ENCODE measurements at regions not wholly inside any gene's neighbourhood (a gene's known extent, or its start where the extent isn't known, plus 50 kb on each side); places are given as distances from the start of the nearest gene placed in this dataset.

DNA sequence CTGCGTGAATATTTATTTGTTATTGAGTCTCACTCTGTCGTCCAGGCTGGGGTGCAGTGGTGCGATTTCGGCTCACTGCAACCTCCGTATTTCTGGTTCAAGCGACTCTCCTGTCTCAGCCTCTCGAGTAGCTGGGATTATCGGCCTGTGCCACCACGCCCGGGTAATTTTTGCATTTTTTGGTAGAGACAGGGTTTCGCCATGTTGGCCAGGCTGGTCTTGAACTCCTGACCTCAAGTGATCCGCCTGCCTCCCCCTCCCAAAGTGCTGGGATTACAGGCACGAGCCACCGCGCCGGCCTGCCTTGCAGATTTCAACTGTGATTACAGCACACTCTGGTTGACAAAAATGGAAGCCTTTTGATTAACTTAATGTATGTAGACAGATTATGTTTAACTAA is 730.0 kb upstream of the VSTM2A start:
- TF ChIP-seq CTCF (IDR thresholded peaks at IDR 0.05) (no peak), POLR2A (IDR thresholded peaks at IDR 0.05) (no peak)

Data from prostate gland (tissue), 2 donors.